ENCODE measurements at regions not wholly inside any gene's neighbourhood (a gene's known extent, or its start where the extent isn't known, plus 50 kb on each side); places are given as distances from the start of the nearest gene placed in this dataset.

DNA sequence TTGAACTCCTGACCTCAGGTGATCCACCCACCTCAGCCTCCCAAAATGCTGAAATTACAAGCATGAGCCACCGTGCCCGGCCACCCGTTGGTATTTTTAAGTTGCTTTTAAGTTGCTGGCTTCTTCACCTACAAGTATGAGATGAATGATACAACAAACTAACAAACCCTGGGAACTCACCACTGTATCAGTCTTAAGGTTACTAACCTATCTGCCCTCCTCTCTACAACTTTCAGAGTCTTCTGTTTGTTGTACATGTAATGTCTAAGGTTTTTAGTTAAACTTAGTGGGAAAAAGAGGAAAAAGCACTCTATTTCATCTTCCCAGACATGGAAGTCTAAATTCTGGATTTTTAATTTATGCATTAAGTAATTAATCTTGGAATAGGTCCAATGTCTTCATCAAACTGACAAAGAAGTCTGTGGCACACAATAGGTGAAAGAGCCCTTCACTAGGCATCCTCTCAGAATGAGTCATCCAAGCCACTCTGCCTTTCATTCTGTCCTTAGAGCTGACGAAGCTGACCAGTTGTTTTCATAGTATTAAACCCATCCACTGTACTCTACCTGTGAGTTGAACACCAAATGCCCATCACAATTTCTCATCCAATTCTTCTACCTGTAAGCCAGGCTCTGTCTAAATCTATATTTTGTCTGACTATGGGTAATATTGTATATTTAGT lies 936.1 kb downstream of the TUSC7 start:
- TF ChIP-seq, protein P1, sequence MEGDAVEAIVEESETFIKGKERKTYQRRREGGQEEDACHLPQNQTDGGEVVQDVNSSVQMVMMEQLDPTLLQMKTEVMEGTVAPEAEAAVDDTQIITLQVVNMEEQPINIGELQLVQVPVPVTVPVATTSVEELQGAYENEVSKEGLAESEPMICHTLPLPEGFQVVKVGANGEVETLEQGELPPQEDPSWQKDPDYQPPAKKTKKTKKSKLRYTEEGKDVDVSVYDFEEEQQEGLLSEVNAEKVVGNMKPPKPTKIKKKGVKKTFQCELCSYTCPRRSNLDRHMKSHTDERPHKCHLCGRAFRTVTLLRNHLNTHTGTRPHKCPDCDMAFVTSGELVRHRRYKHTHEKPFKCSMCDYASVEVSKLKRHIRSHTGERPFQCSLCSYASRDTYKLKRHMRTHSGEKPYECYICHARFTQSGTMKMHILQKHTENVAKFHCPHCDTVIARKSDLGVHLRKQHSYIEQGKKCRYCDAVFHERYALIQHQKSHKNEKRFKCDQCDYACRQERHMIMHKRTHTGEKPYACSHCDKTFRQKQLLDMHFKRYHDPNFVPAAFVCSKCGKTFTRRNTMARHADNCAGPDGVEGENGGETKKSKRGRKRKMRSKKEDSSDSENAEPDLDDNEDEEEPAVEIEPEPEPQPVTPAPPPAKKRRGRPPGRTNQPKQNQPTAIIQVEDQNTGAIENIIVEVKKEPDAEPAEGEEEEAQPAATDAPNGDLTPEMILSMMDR (IDR thresholded peaks at IDR 0.05), result no peak
- no peak for TF ChIP-seq POLR2AphosphoS5 (IDR thresholded peaks at IDR 0.05)

Measured in transverse colon (tissue), 4 donors.